DMS79 (cell line): ENCODE measurements at regions not wholly inside any gene's neighbourhood (a gene's known extent, or its start where the extent isn't known, plus 50 kb on each side); places are given as distances from the start of the nearest gene placed in this dataset.
"Not testable (repeated sequence)": the region's sequence is repeated elsewhere in the genome, so short reads cannot be mapped to it uniquely, and the experiment has no call there.

Experiments
- DNase-seq: peaks from one replicate; lab custom pipeline; 2025; lab: John Stamatoyannopoulos, UW

GRCh38 chr3:170814822-170815221 is 55.2 kb downstream of the RPL22L1 start:
- no peak for DNase-seq

GRCh38 chr3:170813266-170813665 is 56.7 kb downstream of the RPL22L1 start:
- no peak for DNase-seq

GRCh38 chr3:170811928-170812591 is 57.9 kb downstream of the RPL22L1 start:
- peak; percentile 72 for DNase-seq

- DNase-seq, result no peak
These were observed 58.5 kb downstream of the RPL22L1 start for GRCh38 chr3:170811515-170811914.

- DNase-seq, result no peak
These were observed 60.0 kb downstream of the RPL22L1 start for GRCh38 chr3:170809975-170810357.

DNA sequence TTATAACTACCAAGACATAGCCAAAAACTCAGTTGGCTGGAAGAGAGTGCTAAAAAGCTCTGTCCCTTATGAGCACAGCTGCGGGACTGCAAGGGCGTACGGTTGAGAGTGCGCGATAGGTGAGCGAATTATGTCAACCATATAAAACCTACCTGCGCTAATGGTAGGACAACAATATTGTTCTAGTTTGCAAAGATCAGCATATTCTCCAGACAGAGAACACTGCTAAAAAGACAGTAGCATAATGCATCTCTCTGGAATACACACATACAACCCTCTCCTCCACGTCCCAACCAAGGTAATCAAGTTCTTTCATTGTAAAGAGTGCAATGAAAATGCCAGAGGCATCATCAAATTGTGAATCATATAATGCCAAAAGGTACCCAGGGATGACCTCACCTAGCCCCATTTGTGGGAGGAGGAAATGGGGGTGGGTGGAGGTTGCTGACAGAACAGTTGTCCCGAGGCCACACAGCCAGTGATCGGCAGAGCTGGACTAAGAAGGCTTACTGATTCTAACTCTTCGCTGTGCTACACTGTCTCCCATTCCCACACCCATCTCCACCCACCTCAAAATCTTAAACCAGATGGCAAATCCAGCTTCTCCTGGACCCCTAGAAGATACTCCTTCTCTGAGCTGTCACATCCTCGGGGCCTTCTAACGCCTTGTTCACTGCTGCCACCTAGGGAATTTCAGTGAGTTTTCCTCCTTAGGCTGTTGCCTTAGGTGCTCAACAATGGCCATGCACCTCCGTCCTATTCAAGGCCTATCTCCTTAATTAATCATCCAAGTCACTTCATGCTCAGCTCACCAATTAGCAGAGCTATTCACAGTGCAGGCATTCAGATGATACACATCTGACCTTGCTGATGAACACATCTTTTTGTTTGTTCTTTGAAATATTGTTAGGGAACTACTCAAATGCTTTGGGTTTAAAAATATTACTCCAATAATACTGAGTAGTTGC is 60.7 kb downstream of the RPL22L1 start:
- DNase-seq, result peak; percentile 32

DNA sequence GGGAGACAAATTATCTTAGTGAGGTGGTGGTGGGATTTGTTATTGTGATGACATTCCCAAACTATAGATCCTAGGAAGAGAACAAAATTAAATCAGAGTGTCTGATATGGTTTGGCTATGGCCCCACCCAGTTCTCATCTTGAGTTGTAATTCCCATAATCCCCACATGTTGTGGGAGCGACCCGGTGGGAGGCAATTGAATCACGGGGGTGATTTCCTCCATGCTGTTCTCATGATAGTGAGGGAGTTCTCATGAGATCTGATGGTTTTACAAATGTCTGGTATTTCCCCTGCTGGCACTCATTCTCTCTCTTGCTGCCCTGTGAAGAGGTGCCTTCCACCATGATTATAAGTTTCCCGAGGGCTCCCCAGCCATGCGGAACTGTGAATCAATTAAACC is 62.0 kb downstream of the RPL22L1 start:
- no peak for DNase-seq

DNA sequence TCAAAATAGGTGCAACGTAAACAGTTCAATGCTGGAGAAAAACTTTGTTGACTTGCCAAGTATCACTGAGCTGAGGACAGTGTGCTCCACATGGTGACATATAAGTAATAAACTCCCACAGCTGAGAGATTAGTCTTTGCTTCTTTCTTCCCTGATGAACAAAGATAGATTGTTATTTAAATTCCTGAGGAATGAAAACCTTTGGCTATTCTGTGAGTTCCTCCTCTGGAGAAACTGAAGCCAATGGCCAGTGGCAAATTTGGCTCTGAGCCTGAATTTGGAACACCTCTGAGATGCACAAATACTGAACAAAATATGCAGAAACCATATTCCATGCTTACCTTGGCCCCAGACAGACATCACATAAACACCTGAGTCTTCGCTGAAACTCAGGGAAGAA is 63.3 kb downstream of the RPL22L1 start:
- no peak for DNase-seq

GRCh38 chr3:170806141-170806540 is 63.9 kb downstream of the RPL22L1 start:
- no peak for DNase-seq

- not testable (repeated sequence) for DNase-seq
These were observed 64.7 kb downstream of the RPL22L1 start for GRCh38 chr3:170805296-170805695.

DNA sequence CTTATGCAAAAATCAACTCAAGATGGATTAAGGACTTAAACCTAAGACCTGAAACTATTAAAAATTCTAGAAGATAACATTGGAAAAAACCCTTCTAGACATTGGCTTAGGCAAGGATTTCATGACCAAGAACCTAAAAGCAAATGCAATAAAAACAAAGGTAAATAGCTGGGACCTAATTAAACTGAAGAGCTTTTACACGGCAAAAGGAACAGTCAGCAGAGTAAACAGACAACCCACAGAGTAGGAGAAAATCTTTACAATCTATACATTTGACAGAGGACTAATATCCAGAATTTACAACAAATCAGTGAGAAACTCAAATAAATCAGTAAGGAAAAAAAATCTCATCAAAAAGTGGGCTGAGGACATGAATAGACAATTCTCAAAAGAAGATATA is 65.4 kb downstream of the RPL22L1 start:
- DNase-seq, result peak; percentile 6

GRCh38 chr3:170804078-170804477 is 65.9 kb downstream of the RPL22L1 start:
- no peak for DNase-seq

DNA sequence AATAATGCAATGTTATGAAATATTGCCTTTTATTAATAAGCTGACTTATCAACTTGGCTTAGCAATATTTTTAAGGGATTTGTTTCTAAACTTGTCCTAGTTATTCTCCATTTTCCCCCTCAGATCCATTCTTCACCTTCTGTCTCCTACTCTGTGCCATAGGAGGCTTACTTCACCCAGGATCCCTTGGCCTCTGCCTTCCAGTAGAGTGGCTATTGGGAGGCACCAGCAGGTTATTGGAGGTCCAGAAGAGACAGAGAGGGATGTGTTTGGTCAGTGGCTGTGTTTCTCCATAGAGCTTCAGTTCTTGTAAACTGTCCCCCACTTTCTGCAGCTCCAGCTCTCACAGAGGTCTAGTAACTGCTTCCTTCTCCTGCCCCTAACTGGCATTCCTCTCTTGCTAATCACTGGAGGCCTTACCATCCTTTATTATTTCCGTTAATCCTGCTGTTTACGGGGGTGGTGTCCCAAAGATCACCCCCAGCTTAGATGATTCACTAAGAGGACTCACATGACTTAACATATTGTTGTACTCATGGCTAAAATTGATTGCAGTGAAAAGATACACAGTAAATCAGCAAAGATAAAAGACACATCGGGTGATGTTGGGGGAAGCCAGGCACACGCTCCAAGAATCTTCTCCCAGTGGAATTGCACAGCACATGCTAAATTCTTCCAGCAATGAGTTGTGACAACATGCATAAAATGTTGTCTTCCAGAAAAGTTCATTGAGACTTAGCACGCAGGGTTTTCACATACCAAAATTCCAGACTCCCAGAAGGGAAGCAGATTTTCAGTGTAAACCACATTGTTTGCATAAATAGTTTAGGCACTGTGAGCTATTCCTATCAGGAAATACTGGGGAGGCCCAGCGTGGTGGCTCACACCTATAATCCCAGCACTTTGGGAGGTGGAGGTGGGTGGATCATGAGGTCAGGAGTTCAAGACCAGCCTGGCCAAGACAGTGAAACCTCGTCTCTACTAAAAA is 67.5 kb downstream of the RPL22L1 start:
- DNase-seq, result no peak

DNA sequence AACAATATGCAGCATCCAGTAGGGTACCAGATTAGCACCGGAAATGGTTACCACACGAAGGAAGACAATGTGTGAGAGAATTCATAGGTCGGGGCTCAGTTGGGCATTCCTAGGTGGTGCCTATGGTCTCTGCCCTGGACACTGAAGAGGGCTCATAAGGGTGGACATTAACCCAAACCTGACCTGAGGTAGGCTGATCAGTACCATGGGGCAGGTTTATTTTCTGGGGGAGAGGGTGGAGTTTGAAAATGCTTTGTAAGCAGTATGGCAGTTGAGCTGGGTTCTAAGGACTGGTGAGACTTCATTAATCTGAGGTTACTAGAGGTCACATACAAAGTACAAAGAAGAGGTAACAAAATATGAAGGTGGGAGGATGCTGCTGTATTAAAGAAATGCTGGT is 68.4 kb downstream of the RPL22L1 start:
- DNase-seq, result no peak

- not testable (repeated sequence) for DNase-seq
These were observed 69.7 kb downstream of the RPL22L1 start for GRCh38 chr3:170800275-170800674.

DNA sequence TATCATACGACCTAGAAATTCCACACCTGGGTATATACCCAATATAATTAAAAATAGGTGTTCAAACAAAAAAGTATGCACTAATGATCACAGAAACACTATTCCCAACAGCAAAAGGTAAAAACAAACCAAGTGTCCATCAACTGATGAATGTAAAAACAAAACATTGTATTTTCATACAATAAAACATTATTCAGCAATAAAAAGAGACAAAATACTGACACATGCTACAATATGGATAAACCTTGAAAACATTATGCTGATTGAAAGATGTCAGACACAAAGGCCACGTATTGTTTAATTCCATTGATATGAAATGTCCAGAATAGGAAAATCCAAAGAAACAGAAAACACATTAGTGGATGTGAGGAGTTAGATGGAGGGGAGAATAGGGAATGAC is 71.0 kb downstream of the RPL22L1 start:
- DNase-seq, result no peak

DNA sequence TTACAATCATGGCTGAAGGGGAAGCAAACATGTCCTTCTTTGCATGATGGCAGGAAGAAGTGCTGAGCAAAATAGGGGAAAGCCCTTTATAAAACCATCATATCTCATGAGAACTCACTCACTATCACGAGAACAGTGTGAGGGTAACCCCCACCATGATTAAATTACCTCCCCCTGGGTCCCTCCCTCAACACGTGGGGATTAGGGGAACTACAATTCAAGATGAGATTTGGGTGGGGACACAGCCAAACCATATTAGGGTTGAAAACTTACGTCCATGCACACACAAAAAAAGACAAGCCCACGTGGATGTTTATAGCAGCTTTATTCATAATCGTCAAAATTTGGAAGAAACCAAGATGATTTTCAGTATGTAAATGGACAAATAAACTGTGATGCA is 72.3 kb downstream of the RPL22L1 start:
- no peak for DNase-seq

DNA sequence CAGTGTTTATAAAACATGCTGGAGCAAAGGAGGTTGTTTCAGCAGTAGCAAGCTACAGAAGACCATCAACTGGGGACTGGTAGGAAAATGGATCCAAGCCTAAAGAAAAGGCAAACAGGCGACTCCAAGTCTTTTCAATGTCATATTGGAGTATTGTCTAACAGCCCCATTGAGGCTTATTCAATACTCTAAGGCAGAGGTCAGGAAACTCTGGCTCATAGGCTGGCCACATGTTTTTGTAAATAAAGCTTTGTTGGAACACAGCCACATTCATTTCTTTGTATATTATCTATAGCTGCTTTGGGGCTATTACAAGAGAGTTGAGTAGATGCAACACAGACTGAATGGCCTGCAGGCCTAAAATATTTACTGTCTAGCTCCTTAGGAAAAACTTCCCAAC is 77.5 kb downstream of the RPL22L1 start:
- no peak for DNase-seq

GRCh38 chr3:170790647-170791046 is 79.3 kb downstream of the RPL22L1 start:
- DNase-seq, result no peak

- DNase-seq, result no peak
These were observed 82.5 kb downstream of the RPL22L1 start for GRCh38 chr3:170787464-170787863.

DNA sequence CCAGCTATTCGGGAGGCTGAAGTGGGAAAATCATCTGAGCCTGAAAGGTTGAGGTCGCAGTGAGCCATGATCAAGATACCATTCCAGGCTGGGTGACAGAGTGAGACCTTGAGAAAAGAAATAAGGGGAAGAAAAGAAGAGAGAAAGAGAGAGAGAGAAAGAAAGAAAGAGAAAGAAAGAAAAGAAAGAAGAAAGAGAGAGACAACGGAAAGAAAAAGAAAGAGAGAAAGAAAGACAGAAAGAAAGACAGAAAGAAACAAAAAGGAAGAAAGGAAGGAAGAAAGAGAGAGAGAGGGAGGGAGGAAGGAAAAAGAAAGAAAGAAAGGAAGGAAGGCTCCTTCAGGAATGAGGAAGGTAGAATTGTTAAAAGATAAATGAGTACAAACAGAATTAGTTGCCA is 84.5 kb downstream of the RPL22L1 start:
- DNase-seq, result no peak

DNA sequence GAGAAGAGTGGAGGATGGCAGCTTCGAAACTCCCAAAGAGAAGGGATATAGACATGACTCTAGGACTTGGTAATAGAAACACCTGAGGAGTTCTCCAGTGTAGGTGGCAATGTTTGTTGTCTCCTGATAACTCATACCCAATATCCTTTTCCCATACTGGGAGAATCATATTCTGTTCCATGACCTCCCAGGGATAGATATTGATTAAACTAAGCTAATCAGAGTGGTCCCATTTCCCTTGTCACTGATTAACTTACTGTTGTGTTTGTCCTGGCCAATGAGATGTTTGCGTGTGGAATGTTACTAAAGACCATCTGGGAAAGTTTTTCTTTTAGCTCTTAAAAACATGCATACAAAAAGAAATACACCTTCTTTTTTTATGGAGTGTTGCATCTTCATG is 85.6 kb downstream of the RPL22L1 start:
- DNase-seq, result no peak
